GM19463 (cell line): ENCODE measurements at regions not wholly inside any gene's neighbourhood (a gene's known extent, or its start where the extent isn't known, plus 50 kb on each side); places are given as distances from the start of the nearest gene placed in this dataset.
"Not testable (repeated sequence)": the region's sequence is repeated elsewhere in the genome, so short reads cannot be mapped to it uniquely, and the experiment has no call there.

Source experiments
- ATAC-seq: cut with Tn5 transposase; IDR thresholded peaks from one replicate; pipeline ENCODE4 v1.9.1; 2021; ENCODE audit warnings: mild to moderate bottlenecking, moderate library complexity; ENCODE audit not compliant: unreplicated experiment

DNA sequence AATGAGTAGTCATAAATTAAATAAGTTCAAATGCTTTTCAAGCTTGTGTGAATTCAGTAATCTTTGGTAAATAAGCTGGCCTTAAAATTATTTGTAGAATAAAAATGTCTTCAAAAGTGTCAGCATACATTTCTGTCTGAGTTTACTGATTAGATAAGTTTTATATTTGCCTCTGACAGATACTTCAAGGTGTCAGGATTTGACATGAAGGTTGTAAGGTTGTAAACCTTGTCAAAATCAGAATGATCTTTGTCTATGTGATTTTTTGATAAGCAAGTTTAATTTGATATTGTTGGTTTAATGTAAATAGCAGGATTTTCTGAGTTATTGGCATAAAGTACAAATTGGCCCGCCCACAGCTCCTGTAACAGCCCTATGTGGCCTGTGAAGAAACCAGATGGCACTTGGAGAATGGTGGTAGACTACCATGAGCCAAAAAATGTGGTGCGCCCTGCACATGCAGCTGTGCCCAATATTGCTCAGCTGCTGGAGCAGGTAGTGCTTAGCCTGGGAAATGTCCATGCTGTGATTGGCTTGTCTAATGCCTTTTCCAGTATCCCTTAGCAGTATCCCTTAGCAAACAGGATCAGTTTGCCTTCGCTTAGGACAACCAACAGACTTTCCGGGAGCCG lies 188.0 kb upstream of the SPHKAP start:
- no peak for ATAC-seq

DNA sequence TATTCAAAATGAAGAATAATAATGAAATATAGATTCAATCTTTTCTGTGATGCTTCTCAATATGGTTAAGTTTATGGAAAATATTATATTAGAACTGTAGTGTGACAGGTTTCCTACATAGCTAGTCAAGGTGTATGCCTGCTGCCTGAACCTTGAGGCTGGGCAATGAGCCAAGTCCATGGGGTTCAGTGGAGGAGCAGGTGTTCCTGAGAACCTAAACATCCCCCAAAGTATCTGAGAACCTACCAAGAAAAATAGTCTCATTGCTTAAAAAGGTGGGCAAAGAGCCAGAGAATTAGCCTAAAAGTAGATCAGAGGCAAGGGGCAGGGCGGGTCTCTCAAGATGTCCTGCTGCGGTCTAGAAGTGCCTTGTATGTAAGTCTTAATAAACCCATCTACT lies 185.9 kb upstream of the SPHKAP start:
- ATAC-seq = no peak

DNA sequence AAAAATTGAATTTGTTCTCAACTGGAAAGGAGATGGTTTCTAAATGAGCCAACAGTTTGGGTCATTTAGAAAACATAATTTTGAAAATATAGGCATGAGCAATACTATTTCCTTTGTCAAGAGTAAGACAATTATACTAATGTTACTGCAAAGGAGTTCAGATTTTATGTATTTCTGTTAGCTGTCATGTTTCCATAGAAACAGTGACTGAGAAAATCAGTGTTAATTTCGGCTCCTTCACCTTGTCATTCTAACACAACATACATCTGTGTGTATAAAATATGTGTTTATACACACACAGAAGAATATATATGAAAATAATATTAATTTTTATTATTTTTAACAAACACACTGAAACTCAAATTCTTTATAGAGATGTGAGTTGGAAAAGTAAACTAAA lies 178.0 kb upstream of the SPHKAP start:
- no peak for ATAC-seq

DNA sequence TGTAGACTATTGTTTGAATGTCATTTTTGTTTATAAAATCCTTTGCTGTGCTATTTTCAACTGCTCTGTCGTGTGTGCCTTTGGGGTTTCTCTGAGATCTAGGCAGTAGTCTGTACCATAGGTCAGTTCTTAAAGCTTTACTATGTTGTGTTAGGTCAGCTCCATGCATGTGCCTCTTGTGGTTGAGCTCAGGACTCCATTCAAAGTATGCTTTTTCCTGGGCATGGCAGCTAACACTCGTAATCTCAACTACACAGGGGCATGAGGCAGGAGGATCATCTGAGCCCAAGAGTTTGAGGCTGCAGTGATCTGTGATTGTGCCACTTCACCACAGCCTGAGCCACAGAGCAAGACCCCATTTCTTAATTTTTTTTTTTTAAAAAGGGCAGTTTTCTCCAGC lies 174.4 kb upstream of the SPHKAP start:
- no peak for ATAC-seq

DNA sequence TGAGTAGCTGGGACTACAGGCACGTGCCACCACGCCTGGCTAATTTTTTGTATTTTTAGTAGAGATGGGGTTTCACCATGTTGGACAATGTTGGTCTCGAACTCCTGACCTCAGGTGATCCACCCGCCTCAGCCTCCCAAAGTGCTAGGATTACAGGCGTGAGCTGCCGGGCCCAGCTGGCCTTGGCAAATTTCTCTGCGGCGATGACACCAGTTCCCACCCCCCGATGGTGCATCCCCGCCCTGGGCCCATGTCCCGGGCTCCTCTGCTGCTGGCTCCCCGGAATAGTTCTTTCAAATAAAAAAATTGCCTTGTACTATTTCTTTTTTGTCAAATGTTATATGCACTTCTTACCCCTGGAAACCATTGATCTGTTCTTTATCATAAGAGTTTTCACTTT lies 171.5 kb upstream of the SPHKAP start:
- ATAC-seq = not testable (repeated sequence)

DNA sequence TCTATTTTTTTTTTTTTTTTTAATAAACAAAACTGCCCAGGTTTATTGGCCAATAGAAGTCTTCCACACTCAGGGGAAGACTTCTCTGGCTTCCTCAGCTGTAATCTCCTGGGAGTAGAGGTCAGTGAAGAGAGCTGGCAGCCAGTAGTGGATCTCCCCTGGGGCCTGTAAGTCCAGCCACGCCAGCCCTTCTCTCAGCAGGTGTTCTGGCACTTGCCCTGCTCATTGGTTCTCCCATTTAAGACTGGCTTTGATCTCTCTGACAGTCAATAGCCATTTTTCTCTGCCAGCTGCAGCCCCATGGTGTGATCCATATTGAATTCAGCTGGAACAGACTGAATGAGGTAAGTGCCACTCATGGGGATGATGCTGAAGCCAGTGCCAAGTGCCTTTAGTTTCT lies 170.6 kb upstream of the SPHKAP start:
- ATAC-seq = no peak

DNA sequence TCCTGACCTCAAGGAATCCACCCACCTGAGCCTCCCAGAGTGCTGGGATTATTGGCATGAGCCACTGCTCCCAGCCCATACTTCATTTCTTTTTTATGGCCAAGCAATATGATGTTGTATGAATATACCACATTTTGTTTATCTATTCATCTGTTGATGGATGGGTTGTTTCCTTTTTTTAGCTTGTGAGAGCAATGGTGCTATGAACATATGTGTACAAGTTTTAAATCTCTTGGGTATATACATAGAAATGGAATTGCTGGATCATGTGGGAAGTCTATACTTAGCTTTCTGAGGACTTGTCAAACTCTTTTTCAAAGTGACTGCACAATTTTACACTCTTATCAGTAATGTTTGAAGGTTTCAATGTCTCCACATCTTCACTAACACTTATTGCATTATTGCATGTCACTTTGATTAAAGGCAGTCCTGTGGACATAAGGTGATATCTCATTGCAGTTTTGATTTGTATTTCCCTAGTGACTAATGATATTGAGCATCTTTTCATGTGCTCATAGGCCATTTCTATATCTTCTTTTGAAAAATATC lies 167.1 kb upstream of the SPHKAP start:
- no peak for ATAC-seq

DNA sequence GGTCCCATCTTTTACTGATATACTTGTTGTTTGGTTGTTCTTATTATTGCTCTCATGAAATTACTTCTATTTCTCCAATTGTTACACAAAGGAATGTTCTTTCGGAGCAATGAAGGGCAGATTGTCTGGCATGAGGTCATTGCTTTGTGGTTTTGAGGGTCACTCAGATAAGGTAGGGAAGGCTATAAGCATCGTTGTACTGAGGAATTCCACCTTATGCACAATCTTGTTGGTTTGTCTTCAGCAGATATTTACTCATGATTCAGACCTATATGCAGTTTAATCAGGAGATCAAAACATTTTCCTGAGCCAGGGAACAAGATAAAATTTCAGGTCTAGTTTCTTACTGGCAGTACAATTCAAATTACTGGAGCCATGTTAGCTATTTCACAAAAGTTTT lies 163.0 kb upstream of the SPHKAP start:
- ATAC-seq = no peak

DNA sequence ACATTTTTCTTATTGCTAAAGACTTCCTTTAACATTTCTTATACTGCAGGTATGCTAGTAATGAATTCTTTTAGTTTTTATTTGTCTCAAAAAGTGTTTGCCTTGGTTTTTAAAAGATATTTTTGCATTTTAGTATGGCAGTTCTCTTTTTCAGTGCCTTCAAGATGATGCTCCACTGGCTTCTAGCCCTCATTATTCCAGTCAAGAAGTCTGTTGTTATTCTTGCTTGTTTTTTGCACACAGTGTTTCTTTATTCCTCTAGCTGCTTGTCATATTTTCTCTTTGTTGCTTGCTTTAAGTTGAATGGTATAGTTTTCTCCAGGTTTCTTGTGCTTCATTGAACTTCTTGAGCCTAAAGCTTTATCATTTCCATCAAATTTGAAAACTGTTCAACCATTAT lies 158.0 kb upstream of the SPHKAP start:
- no peak for ATAC-seq

DNA sequence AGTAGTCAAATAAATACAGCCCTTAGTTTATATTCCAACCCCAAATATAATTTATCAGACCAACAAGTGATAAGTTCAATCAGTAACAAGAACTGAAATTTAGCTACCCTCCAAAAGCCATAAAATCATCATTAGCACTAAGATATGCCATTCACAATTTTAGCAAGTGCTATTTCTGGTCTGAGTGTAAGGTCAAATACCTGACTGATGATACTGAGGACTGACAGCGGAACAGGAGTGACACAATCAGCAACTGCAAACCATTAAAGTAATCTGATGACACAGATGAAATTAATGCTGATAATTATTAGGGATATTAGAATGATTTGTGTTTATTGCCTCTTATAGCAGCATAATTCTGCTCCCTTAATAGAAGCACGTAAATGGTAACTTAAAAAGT lies 152.7 kb upstream of the SPHKAP start:
- ATAC-seq = no peak

DNA sequence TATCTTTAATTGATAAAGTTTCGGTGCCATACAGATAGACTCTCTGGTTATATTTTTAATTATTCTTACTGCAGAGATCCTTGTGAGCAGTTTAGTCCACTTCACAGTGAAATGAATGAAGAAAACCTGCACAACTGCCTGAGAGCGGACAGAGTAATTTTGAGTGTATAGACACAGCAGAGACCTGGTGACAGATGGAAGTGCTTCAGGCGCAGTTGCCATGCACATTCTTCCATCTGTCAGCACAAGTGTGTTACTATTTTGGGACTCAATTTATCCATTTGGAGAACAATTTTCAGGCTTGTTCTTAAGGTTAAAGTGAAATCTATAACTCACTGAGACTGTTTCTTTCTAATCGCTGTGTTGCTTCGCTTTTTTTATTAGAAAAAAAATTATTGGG lies 147.8 kb upstream of the SPHKAP start:
- ATAC-seq = no peak

DNA sequence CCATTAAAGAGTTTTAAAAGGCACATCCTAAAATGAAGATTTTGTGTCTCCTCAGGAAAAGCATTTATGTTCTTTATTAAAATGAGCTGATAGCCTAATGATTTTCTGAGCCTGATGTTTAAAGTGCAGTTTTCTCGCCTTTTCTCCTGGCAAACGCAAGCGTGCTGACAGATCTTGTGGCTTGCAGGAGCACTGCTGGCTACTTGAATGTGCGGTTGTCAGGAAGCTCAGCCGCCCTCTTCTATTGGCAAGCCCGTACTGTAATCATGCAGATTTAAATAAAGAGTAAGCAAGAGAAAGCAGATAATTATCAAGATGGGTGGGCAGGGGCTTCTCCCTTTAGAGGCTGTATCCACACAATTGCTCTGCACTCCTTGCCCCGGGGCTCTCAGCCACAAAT lies 139.5 kb upstream of the SPHKAP start:
- ATAC-seq = no peak

DNA sequence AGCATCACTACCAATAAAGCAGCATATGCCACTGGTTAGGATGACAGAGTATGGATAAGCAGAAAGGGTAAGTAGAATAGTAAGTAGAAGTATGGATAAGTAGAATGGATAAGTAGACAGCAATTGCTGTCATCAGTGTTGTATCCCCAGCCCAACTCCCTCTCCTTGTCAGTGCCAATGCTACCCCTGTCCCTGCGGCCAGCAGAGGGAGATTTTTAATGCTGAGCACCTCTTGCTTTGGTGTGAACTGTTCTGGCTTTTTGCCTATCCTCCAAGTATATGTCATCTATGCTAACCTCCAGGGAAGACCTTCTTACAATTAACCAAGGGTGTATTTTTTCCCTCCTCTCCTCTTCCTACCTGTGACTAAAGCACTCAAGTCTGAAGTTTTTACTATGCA lies 136.7 kb upstream of the SPHKAP start:
- no peak for ATAC-seq

DNA sequence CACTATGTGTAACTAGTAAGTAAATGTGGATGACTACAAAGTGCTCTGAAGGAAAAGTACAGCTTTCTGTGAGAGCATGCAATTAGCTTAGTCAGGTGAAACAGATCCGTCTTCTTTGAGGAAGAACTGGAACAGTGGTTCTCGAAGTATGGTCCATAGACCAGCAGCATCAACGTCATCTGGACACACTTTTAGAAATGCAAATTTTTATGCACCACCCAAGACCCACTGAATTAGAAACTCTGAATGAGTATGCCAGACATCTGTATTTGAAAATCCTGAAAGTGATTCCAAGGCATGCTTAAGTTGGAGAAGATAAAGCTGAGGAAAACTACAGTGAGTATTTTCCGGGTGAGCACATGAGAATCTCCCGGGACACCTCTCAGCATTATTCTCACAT lies 130.7 kb upstream of the SPHKAP start:
- no peak for ATAC-seq

DNA sequence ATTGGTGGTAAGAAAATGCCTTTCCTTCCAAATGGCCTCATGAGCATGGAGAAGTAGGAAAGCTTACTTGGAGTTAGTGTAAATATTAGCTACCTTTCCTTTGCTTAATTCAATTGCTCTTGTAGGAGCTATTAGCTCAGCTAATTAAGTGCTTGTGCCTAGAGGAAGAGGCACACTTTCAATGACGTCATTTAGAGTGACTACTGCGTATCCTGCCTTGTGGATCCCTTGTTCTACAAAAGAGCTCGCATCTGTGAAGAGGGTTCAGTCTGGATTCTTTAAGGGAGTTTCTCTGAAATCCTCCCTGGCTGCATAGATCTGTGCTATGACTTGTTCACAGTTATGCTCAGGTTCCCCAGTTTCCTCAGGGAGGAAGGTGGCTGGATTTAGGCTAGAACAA lies 122.5 kb upstream of the SPHKAP start:
- no peak for ATAC-seq

DNA sequence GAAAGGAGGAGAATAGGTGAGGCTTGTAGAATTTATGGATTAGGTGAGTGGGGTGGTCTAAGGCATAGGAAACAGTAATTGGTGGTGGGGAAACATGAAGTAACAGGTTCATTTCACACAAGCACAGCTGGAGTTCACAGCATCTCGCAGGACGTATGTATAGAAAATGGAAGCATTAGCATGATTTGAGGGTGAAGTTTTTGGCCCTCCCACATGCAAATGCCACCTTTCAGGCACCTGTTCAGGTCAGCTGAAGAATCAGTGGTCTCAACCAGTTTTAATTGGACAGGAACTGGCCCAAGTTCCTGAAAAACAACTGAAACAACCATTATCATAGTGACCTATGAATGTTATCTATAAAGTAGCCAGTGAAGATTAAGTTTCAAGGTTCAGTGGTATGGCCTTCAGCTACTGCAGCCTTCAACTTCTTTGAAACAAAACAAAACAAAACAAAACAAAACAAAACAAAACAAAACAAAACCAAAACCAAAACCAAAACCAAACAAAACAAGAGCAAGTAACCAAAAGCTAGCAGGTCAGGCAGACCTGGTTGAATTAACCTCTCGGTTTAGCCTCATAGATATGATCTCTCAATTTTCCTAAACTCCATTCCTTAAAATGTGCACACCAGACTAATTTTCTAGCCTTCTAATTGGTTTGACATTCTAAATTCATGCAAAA lies 102.1 kb upstream of the SPHKAP start:
- ATAC-seq = no peak

DNA sequence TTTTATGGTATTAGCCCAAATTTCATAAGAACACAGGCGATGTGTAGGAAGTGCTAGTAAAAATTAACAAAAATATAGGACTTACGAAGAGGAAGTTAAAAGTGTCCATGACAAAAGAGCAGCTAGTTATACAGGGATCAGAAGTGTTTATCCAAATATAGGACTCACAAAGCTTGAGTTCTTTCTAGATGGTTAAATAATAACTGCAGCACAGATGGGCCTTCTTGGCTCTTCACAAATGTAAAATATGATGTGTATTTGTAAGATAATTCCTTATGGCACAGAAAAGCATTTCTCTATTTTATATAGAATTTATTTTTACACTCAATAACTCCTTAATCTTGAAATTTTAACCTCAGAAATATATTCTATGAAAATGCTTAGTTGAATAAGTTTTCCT lies 100.9 kb upstream of the SPHKAP start:
- ATAC-seq = no peak

DNA sequence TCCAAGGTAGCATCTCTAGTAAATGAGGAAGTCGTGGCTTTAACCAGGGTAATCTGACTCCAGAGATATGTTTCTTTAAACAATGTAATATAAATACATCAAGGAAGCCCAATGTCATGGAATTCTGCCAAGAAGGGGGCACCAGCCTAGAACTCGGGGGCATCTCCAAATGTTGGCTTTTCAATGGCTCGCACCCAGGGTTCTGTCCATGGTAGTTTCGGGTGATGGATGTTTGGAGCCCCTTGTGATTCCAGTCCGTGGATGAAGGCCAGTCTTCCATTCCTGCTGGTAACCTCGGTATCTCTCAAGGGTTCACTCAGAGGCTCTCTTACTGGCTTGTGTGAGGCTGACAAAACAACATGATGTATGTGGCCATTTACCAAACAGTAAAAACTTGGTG lies 91.7 kb upstream of the SPHKAP start:
- ATAC-seq = no peak

DNA sequence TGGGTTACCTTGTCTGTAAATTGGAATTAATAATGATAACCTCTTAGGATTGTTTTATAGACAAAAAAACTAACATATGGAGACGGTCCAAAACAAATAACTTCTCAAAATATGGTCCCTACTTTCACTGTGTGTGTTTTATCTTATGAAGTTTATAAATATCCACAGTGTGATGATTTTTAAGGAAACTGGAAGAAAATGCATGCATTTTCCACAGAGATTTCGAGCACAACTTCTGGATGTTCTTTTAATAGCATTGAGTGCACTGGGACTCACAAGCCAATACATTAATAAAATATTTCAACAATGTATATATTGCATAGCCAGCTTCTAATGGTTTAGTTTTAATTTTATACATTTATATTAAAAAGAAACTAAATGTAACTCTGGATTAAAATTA lies 87.9 kb upstream of the SPHKAP start:
- no peak for ATAC-seq

DNA sequence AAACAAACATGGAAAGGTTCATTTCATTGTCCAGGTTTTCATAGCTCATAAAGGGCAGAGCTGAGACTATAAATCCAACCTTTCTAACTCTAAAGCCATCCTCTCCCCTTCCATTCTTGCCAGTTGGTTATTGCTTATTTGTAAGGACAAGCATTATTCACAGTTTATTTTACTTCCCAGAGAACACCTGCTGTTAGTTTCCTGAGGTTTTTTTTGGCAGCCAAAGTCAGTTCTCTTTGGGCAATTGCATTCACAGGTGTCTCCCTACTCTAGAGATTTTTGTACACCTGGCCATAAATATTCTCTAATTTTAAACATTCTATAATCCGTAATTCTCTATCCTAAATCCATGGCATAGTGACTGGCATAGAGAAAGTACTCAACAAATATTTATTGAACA lies 87.3 kb upstream of the SPHKAP start:
- no peak for ATAC-seq

DNA sequence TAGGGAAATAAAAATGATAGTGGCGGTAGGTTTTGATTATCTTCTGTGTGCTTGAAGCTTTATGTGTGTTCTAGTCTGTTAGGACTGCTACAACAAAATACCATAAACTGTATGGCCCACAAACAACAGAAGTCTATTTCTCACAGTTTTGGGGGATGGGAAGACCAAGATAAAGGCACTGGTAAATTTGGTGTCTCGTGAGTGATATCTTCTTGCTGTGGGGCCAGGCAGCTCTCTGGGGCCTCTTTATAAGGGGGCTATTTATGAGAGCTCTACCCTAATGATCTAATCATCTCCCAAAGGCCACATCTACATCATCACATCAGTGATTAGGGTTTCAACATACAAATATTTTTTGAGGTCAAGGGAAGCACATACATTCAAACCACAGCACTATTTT lies 86.8 kb upstream of the SPHKAP start:
- ATAC-seq = no peak

DNA sequence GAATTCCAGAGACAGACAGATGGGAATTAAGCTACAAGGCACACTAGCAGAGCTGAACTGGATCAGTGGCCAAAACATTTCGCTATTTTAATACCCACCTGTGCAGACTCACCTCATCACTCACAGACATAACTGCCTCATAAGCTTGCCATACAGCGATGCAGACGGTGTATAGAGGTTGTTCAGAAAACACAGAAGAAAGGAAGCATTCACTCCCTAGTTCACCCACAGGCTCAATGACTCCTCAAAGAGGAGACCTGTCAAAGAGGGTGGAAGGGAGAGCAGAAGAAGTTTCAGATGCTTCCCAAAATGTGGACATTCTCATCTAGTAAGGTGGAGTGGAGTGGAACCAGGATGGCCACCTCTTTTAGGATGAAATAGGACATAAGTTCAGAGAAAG lies 81.7 kb upstream of the SPHKAP start:
- ATAC-seq = no peak

DNA sequence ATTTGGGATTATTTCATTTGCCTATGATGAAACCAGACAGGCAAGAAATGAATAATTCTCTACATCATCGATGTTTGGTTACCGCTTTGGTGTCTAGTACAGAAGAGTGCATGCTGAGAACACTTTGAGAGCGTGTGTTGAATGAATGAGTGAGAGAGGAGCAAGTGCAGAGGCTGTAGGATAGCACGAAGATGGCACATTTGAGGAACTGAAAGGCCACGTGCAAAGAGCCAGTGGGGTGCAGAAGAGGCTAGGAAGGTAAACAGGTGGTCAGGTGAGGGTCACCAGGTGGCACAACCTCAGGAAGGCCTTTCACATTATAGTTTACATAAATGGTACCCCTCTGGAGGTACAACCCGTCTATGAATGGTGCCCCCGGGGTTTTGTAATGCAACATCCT lies 80.1 kb upstream of the SPHKAP start:
- ATAC-seq = no peak
